Fibroblast of lung (primary cell): ENCODE measurements at regions not wholly inside any gene's neighbourhood (a gene's known extent, or its start where the extent isn't known, plus 50 kb on each side); places are given as distances from the start of the nearest gene placed in this dataset.

ENCODE experiments used
- DNase-seq, 2 donors: peaks; one replicate each; pipeline versions ENCODE4 v3.0.0 to v3.0.0-alpha.2; 2010; ENCODE audit warnings: low read depth in 2 of 2
- H2AFZ ChIP-seq: 2 replicates; pipeline ENCODE4 v1.5.1; 2012; ENCODE audit warnings: low read length, control low read depth, inconsistent platforms
- H3K27ac ChIP-seq: 2 replicates; pipeline ENCODE4 v1.5.1; 2011; ENCODE audit warnings: low read length, control low read depth; ENCODE audit not compliant: insufficient read depth
- H3K27me3 ChIP-seq: 2 replicates; pipeline ENCODE4 v1.5.1; 2011; ENCODE audit warnings: mild to moderate bottlenecking, low read length; ENCODE audit not compliant: control insufficient read depth, insufficient read depth
- H3K36me3 ChIP-seq: 2 replicates; pipeline ENCODE4 v1.5.1; 2011; ENCODE audit warnings: low read length; ENCODE audit not compliant: control insufficient read depth, insufficient read depth
- H3K4me1 ChIP-seq: 2 replicates; pipeline ENCODE4 v1.5.1; 2011; ENCODE audit warnings: low read length; ENCODE audit not compliant: control insufficient read depth, insufficient read depth; ENCODE audit errors: extremely low read depth
- H3K4me2 ChIP-seq: 2 replicates; pipeline ENCODE4 v1.5.1; 2011; ENCODE audit warnings: low read length, control low read depth; ENCODE audit not compliant: insufficient read depth; ENCODE audit errors: extremely low read depth
- H3K4me3 ChIP-seq, 4 experiments: fragments of 200-600 bp in 1 of 4; sonication (generic) in 1 of 4; replicated peaks in 1 of 4; 2 replicates each; pipeline ENCODE4 v1.5.1; 2011 to 2016; ENCODE audit warnings: low read length in 4 of 4, low read depth in 3 of 4, mild to moderate bottlenecking in 3 of 4, control low read depth in 2 of 4, inconsistent platforms in 1 of 4, mixed read lengths in 1 of 4; ENCODE audit not compliant: insufficient read depth in 1 of 4; ENCODE audit errors: control extremely low read depth in 1 of 4
- H3K79me2 ChIP-seq: 2 replicates; pipeline ENCODE4 v1.5.1; 2012; ENCODE audit warnings: mild to moderate bottlenecking, low read length, inconsistent platforms; ENCODE audit not compliant: control insufficient read depth, insufficient read depth
- H3K9ac ChIP-seq: 2 replicates; pipeline ENCODE4 v1.5.1; 2011; ENCODE audit warnings: mild to moderate bottlenecking, low read length, control low read depth; ENCODE audit not compliant: insufficient read depth
- H3K9me3 ChIP-seq: 2 replicates; pipeline ENCODE4 v1.5.1; 2012; ENCODE audit warnings: low read depth, low read length; ENCODE audit not compliant: control insufficient read depth, insufficient read depth
- H4K20me1 ChIP-seq: 2 replicates; pipeline ENCODE4 v1.5.1; 2011; ENCODE audit warnings: low read length; ENCODE audit not compliant: control insufficient read depth, insufficient read depth; ENCODE audit errors: extremely low read depth
- EZH2 ChIP-seq: IDR thresholded peaks from 2 replicates; pipeline ENCODE4 v1.5.1; 2012; ENCODE audit warnings: low read length, control low read depth, mild to moderate bottlenecking; ENCODE audit errors: missing control alignments
- TF ChIP-seq, protein P1 (sequence below), 2 donors: IDR thresholded peaks in 1 of 2; conservative IDR thresholded peaks in 1 of 2; 1 replicate in 1 of 2; 2 replicates in 1 of 2; pipeline ENCODE4 v1.5.1; 2011 to 2012; ENCODE audit warnings: low read length in 2 of 2, control low read depth in 1 of 2, inconsistent platforms in 1 of 2, low read depth in 1 of 2, mild to moderate bottlenecking in 1 of 2

DNA sequence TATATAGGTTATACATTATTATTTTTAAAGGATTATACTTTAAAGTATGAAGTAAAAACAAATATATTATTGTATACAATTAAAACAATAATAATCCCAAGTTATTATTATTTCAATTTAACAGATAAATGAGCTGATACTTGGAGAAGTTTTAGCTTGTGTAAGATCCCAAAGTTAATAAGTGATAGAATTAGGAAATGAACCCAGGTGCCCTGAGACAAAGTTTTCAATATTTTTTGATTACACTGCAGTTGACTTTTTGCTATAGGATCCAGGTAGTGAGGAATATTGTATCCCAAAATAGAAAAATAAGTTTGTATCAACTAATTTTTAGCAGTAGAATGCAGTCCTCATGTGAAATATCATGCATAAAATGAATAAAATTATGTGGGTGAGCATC lies 543.2 kb upstream of the ZNF608 start:
- TF ChIP-seq, protein P1, sequence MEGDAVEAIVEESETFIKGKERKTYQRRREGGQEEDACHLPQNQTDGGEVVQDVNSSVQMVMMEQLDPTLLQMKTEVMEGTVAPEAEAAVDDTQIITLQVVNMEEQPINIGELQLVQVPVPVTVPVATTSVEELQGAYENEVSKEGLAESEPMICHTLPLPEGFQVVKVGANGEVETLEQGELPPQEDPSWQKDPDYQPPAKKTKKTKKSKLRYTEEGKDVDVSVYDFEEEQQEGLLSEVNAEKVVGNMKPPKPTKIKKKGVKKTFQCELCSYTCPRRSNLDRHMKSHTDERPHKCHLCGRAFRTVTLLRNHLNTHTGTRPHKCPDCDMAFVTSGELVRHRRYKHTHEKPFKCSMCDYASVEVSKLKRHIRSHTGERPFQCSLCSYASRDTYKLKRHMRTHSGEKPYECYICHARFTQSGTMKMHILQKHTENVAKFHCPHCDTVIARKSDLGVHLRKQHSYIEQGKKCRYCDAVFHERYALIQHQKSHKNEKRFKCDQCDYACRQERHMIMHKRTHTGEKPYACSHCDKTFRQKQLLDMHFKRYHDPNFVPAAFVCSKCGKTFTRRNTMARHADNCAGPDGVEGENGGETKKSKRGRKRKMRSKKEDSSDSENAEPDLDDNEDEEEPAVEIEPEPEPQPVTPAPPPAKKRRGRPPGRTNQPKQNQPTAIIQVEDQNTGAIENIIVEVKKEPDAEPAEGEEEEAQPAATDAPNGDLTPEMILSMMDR (conservative IDR thresholded peaks at IDR 0.05 in 1 of 2, IDR thresholded peaks at IDR 0.05 in 1 of 2; ENCODE audit: low read depth in 1 of 2, low read length in 2 of 2), result no peak
- no peak for TF ChIP-seq EZH2

GRCh38 chr5:125290935-125291334 lies 544.5 kb upstream of the ZNF608 start:
- Histone ChIP-seq H3K4me1 (no peaks in the 10 kb centered on the region), H3K9me3 (no peaks in the 10 kb centered on the region), H2AFZ (no peak overlapping the region), H3K79me2 (no peaks in the 10 kb centered on the region), H3K4me2 (no peak overlapping the region), H3K9ac (no peak overlapping the region), H3K27me3 (no peaks in the 10 kb centered on the region), H3K36me3 (no peaks in the 10 kb centered on the region), H4K20me1 (no peaks in the 10 kb centered on the region), H3K4me3 (no peak overlapping the region), H3K27ac (no peak overlapping the region)
- DNase-seq, result no peak
- TF ChIP-seq, protein P1 (conservative IDR thresholded peaks at IDR 0.05 in 1 of 2, IDR thresholded peaks at IDR 0.05 in 1 of 2; ENCODE audit: low read depth in 1 of 2, low read length in 2 of 2), result no peak
- no peak for TF ChIP-seq EZH2

More for the DNA sequence above, 543.2 kb upstream of the ZNF608 start:
- Histone ChIP-seq H3K27me3 (no peaks in the 10 kb centered on the region), H2AFZ (no peak overlapping the region), H3K36me3 (no peaks in the 10 kb centered on the region), H3K9me3 (no peaks in the 10 kb centered on the region), H3K9ac (no peak overlapping the region), H3K27ac (no peak overlapping the region), H3K4me1 (no peaks in the 10 kb centered on the region), H4K20me1 (no peaks in the 10 kb centered on the region), H3K4me2 (no peak overlapping the region), H3K79me2 (no peaks in the 10 kb centered on the region), H3K4me3 (no peak overlapping the region)
- DNase-seq, result no peak

DNA sequence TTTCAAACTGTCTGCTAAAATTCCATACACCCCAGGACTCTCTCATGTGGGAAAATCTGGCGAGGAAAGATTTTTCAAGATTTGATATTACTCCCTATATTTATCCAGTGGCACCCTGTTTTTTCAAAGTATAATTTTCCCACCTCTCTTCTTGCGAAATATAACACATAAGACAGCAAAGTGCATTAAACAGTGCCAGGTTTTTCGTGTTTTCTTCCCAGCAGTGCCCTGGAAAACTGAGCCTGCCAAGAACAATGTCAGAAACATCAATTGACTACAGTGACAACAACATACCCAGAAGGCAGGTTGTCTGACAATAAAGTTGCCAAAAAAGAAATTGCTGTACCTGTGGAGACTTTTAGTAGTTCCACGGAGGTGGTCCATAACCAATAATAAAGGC lies 545.0 kb upstream of the ZNF608 start:
- no peaks in the 10 kb centered on the region for H3K9me3 ChIP-seq
- no peak overlapping the region for H3K4me2 ChIP-seq
- no peak overlapping the region for H2AFZ ChIP-seq
- H3K79me2 ChIP-seq, result no peaks in the 10 kb centered on the region
- no peak overlapping the region for H3K27ac ChIP-seq
- no peaks in the 10 kb centered on the region for H3K4me1 ChIP-seq
- no peaks in the 10 kb centered on the region for H3K36me3 ChIP-seq
- no peak for DNase-seq
- H3K9ac ChIP-seq, result no peak overlapping the region
- H4K20me1 ChIP-seq, result no peaks in the 10 kb centered on the region
- TF ChIP-seq, protein P1 (conservative IDR thresholded peaks at IDR 0.05 in 1 of 2, IDR thresholded peaks at IDR 0.05 in 1 of 2; ENCODE audit: low read depth in 1 of 2, low read length in 2 of 2), result no peak
- no peak for TF ChIP-seq EZH2
- H3K27me3 ChIP-seq, result no peaks in the 10 kb centered on the region
- H3K4me3 ChIP-seq, result no peak overlapping the region
